Mesenteric fat pad (tissue), 1 donor: ENCODE measurements at regions not wholly inside any gene's neighbourhood (a gene's known extent, or its start where the extent isn't known, plus 50 kb on each side); places are given as distances from the start of the nearest gene placed in this dataset.

Experiments
- DNase-seq: peaks from one replicate; pipeline ENCODE4 v3.0.0-alpha.2; 2020; ENCODE audit warnings: low spot score
- donor health status: DM: yes; HTN: yes; CAD: no.

DNA sequence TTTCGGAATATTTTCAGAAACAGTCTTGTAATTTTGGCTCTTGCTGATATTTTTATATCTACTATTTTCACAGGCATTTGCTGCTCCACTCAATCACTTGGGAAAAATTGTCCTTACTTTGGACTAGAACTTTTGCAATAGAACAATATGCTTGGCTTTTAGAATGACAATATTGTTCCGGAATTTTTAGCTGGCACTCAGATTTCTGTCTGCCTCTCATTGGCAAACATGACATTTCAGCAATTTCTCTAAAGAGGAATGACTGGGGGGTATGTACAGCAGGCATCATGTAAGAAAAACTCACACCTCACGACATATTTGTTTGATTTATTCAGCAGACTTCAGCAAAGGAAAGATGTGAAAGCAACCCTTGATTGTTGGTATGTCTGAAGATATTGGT lies 243.6 kb upstream of the GPRIN3 start:
- no peak for DNase-seq

DNA sequence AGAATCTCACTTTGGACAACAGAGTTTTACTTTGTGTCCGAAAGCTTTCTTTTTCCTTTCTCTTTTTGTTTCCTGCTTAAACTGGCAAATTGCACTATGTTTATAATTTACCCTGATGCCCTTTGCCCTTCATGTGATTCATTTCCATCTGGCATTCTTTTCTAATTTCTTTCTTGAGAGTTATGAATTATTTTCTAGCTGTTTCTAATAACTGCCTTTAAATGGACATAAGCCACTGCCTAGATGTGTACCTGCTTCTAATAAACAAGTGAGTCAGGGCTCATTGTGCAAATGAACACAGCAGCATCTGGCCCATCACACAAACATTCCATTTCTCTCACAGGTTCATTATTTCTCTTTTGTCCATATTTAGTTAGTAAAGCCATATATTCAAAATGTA lies 242.3 kb upstream of the GPRIN3 start:
- DNase-seq, result no peak

DNA sequence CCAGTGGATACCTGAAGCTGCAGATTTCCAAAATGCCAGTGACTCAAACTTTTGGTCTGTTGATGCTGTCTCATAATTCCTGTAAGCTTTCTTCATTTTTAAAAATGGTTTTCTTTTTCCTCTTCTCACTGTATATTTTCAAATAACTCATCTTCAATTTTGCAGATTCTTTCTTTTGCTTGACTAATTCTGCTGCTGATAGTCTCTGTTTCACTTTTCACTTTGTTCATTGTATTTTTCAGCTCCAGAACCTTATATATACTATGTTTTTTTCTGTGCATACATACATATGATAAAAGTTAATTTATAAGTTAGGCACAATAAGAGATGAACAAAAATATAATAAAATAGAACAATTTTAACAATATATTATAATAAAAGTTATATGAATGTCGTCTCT lies 237.7 kb upstream of the GPRIN3 start:
- DNase-seq, result no peak

DNA sequence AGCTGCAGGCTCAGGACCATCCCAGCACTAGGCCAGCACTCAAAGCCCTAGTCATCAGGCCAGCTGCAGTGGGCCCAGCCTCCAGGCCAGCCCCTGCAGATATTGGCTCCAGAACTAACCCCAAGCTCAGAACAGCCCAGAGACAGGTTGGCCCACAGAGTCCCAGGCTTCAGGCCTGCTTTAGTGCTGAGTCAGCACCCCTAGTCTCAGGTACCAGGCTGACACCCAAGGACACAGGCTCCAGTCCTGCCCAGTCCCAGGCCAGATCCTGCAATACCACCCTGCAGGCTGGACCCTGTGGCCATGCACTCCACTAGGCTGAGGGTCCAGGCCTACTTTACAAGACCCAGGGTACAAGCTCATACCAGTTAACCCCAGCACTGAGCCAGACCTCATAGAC lies 234.4 kb upstream of the GPRIN3 start:
- DNase-seq, result no peak

DNA sequence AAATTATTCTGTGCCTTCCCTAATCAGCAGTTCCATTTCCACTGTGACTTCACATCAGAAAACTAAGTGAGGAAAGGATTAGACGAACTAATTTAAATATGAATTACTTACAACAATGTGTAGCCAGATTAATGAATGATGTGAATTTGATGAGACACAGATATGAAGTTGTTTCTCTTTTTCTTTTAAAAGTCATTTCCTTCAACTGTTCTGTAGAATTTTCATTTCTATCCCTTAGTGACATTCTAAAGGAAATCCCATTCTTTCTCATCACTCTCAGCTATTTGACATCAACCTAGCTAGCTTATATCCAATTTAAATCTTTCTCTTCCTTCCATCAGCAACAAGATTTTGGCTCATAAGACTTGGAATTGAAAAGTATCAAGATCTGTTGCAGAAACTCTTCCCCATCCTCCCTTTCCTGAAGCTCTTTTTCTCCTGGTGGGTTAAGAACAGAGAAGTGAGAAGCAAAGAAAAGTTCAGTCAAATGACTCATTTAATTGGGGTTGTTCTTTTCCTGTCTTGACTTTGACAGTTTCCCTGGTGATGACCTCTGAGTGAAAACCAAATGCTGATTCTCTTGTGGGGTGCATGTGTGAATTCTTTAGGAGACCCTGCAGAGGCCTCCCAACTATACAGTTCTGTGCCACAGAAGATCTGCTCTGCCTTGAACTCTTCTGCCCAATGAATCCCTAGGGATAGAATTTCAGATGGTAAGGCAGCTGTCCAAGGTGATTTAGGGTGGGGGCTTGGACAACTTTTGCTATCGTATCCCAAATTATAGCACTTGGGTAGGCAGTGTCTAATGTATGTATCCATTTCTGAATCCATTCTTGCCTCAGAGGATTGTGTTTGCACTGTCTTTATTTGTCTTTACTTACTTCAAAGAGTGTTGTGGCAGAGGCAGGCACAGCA lies 232.5 kb upstream of the GPRIN3 start:
- DNase-seq, result no peak

DNA sequence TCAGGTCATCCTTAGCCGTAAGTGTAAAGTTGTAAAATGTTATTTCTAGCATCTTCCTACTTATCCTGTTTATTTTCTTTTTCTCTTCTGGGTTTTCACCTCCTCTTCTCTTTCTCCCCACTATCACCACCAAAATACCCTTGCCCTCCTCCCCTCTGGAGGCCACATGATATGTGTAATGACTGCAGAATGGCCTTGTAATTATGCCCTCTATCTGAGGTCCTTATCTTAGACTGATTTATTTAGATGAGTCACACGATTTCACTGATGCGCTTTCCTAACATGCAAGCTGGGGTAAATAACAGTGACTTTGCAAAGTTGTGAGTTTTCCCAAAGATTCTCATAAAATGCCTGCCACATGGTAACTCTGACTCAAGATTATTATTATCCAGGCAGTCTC lies 231.8 kb upstream of the GPRIN3 start:
- DNase-seq, result no peak

DNA sequence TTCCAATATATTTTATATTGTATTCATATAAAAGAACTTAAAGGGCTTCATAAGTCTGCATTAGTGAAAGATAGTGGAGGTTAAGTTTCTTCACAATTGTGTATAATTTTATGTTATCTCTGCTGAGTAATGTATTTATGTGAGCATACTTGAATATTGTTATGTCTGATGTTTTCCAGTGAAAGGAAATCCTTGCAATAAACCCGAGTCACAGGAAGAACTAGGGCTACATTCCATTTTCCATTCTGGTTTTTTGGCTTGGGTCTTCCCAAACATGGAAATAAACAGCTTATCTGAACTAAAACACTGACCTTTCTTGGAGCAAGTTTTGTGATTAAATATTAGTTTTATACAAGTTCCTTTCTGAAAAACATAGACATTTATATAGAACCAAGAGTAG lies 231.3 kb upstream of the GPRIN3 start:
- no peak for DNase-seq

DNA sequence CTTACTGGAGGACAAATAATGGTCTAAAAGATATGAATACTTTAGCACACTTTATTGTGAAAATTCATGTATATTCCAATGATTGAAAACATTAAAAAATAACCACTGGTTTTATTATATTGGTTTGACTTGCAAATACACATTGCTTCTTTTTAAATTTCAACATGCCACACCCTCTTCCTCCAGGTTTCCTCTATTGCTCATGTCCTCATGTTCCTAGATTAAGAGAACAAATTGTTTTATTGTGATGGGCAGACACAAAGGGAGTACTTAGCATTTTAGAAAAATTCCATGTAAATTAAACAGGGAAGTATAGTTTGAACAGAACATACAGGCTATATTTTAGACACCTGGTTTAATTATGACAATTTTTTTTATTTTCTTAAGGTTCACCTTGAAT lies 230.6 kb upstream of the GPRIN3 start:
- DNase-seq, result no peak

DNA sequence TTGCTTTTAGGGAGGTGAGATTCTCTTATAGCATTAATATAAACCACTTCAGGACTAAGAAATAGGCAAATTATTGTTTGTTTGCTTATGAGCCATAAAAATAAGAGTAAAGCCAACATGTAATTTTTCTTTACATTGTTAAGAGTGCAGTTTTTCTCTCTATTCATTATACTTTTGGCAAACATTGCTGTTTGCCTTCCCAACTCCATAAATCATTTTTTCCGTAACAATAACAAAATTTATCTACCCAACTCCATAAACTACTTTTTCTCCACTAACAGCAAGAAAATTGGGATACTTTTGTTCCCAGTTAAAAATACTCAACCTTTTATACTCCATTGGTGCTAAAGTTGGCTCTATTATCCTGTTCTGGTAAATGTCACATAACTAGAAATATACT lies 229.7 kb upstream of the GPRIN3 start:
- no peak for DNase-seq

DNA sequence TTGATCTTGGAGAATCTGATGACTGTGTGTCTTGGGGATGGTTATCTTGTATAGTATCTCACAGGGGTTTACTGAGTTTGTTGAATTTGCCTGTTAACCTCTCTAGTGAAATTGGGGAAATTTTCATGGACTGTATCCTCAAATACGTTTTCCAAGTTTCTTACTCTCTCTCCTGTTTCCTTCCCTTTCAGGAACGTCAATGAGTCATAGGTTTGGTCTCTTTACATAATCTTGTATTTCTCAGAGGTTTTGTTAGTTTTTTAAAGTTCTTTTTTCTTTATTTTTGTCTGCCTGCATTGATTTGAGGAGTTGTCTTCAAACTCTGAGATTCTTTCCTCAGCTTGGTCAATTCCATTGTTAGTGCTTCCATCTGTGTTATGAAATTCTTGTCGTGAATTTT lies 227.7 kb upstream of the GPRIN3 start:
- no peak for DNase-seq

DNA sequence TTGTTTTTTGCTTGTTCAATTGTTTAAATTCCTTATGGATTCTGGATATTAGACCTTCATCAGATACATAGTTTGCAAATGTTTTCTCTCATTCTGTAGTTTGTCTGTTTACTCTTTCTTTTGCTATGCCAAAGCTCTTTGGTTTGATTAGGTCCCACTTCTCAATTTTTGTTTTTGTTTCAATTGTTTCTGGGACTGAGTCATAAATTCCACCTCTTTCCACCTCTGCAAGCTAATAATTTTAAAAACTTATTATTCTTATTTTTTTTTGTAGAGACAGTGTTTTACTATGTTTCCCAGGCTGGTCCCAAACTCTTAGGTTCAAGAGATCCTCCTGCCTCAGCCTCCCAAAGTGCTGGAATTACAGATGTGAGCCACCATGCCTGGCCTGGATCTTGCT lies 226.8 kb upstream of the GPRIN3 start:
- no peak for DNase-seq

DNA sequence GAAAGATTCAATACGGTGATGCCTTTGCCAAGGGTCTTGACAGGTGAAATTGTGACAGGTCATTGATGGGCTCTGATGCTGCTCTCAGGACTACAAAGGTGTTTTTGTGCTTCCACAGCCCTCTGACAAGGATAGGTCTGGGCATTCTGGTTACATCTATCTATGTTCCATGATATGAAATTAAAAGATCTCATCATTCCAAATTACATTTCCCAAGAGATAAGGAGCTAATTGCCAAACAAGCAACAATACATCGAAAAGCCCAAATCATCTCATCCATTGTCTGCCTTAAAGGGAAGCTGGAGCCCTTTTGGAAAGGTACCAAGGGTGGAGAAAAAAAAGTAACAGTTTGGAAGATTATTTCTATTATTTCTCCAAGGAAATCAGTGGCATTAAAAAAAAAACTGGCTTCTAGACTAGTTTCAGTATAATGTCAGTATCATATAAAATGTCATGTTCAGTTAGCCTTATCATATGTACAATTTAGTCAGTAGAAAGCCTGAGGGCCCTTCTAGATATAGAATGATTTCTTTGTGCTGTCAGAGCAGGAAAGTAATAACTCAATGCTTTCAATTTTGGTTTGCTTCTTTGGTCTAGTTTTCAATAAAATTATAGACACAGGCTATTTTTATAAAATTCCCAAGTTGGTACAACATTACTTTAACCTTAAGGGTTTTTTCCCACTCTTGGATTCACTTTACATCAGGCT lies 224.5 kb upstream of the GPRIN3 start:
- no peak for DNase-seq

DNA sequence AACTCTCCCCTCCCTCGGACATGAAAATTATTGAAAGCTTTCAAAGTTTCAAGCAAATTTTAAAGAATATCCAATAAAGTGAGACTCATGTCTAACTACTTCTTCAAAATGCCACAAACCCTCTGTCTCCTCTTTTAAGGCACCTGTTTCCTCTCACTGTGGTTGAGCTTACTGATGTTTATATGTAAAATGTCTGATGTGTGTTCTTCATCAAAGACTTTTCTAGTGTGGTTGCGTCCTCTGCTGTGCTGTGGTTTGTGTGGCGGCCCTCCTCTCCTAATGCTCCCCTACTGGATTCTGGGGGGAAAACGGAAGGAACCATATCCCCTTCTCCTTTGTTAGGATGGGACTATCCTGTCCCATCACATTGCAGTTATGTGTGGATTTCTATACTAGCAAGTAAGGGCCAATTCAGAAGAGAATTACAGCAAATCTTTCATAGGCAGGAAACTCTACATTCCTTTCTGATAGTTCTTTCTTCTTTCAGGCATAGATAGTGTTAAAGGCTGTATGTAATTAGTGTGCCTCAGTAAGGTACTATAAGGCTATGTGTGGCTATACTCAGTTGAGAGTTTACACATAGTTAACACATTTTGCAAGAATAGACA lies 221.0 kb upstream of the GPRIN3 start:
- no peak for DNase-seq

DNA sequence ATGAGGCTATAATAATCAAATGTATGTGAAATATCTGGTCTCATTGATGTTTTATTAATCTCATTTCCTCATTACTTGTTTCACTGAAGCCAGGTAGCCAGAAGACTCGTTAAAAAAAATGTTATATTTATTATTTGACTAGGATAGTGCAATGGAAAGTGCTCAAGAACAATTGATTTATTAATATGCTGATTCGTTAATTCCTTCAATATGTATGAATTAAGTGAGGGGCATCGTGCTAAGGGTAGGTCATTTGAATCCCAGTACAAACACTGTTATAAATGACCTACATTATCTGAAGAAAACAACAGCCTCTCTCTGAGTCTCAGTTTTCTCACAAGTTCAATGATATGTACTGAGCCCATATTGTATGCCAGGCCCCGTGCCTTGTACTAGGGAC lies 214.2 kb upstream of the GPRIN3 start:
- no peak for DNase-seq

DNA sequence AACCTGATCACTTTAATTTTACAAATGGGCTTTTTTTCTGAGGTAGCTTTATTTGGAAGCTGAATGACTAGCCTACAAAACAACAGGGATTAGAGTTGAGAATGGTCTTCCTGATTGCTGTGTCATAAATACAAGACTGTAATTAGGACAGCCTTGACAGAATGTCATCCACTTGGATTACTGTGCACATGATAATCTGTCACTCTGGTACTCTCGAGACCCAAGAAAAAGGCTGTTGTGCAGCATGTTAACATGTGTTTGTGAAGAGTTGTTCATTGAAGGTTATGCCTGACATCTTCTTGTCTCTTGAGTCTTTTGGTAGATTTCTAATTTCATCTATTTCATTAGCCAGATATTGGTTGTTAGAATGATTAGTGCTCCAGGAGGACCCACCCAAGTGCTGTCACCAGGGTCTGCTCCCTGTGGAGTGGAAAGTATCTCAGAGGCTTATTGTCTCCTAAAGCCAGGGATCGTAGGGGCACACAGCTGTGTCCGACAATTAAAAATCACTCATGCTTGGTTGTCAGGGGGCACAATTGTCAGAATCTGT lies 212.2 kb upstream of the GPRIN3 start:
- DNase-seq, result no peak

DNA sequence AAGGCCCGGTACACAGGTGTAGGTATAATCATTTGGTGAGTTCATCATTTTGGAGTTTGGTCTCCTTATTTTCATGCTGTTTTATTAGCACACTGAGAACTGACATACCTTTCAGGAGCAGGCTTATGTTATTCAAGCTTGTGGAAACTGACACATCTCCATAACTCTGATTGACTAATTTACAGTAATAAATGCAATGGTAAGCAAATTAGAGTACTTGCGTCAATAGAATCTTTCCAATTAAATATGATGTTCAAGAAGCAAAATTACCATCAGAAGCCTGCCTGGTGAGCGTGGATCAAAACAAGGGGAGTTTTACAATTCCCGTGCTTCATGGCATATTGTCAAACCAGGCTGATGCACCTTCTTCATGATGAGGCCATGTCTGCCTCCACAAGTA lies 210.7 kb upstream of the GPRIN3 start:
- no peak for DNase-seq

DNA sequence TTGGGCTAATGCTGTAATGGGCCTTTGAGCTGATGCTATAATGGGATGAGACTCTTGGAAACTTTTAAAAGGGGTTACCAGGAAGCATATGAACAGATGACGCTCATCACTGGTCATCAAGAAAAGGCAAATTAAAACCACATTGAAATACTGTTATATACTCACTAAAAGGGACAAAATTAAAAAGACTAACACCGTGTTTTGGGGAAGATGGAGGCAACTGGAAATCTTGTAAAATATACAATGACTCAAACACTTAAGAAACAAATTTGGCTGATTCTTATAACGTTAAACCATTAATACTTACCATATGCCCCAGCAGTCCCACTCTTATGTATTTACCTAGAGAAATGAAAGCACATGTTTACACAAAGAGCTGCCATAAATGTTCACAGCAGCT lies 207.2 kb upstream of the GPRIN3 start:
- DNase-seq, result no peak

DNA sequence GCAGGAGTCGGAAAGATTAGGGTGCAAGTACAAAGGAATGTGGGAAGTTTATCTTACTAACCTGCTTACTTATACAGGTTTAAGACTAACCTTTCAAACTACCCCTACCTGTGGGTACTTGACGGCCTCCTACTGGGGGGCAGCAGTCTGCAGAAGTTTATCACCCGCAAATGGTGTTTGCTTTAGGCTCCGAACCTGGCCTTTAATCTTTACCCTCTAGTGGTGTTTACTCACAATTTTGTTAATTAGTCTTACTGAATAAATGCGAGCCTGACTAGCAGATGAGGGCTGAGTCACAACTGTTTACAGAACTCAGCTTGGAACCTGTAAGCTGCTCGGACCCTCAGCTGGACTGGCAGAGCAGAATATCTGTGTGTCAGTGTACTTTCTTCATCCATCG lies 204.2 kb upstream of the GPRIN3 start:
- DNase-seq, result no peak

DNA sequence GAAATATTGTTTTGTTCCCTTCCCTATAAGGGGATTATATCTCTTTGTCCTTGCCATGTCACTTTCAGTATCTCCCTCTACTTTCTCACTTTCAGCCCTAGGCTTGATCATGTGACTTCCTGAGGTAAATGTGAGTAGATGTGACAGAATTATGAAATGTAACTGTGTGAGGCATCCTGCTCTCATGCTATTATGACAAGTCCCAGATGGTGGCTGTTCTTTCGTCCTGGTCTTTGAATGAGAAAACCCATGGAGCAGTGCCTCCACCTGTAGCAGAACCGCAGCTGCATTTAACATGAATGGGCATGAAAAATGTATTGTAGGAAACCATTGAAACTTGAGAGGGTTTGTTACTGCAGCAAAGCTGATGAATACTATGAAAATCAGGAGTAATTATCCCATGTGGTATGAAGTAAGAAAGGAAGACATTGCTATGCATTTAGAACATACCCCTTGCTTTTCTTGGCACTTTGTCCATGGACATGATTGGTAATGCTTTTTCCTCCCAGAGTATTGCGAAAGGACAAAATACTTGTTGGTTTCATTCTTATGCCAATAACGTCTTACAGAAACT lies 202.2 kb upstream of the GPRIN3 start:
- no peak for DNase-seq

DNA sequence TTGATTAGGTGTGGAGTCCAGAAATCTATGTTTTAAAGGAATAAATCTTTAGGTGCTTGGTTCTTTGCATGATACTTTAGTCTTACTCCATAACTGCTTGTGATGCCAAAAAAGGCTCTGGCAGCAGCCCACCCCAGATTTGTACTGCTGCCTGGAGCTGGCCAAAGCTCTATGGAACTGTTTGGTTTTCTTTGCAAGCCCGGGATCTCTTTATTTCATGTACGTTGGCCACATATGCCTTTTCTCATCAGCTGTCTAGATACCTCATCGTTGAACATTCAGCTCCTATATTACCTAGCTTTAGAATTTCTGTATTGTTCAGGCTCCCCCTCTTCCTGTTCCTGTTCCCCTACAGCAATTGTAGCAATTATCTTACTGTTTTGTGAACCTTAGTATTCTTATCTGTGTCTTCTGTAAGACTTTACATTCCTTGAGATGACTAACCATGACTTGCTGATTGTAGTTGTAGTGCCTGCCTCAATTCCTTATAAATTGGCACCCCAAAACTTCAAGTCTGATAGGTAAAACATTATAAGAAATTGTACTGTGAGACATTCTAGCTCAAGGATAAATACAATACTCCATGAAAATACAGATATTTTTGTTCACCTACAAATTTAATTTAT lies 199.4 kb upstream of the GPRIN3 start:
- no peak for DNase-seq

DNA sequence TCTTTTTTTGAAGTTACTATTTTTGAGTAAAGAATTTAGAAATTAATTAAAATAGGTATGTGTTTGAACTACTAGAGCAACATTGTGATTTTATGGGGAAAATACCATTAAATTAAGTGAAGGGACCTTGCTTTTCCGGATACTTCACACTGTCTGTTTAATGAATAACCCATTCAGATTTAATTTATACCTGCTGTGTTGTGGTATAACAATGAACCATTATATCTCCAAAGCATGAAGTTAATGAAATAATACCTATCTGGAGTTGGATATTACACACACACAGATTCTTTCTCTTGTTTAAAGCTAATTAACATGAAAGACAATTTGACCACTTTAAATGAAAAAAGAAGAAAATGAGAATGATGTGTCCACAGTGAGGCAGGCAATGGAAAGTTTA lies 195.0 kb upstream of the GPRIN3 start:
- DNase-seq, result no peak
